ENCODE measurements at regions not wholly inside any gene's neighbourhood (a gene's known extent, or its start where the extent isn't known, plus 50 kb on each side); places are given as distances from the start of the nearest gene placed in this dataset.
"Not testable (repeated sequence)": the region's sequence is repeated elsewhere in the genome, so short reads cannot be mapped to it uniquely, and the experiment has no call there.

GRCh38 chr2:133986081-133986837 is 267.6 kb upstream of the MGAT5 start:
- DNase-seq = no peak

DNA sequence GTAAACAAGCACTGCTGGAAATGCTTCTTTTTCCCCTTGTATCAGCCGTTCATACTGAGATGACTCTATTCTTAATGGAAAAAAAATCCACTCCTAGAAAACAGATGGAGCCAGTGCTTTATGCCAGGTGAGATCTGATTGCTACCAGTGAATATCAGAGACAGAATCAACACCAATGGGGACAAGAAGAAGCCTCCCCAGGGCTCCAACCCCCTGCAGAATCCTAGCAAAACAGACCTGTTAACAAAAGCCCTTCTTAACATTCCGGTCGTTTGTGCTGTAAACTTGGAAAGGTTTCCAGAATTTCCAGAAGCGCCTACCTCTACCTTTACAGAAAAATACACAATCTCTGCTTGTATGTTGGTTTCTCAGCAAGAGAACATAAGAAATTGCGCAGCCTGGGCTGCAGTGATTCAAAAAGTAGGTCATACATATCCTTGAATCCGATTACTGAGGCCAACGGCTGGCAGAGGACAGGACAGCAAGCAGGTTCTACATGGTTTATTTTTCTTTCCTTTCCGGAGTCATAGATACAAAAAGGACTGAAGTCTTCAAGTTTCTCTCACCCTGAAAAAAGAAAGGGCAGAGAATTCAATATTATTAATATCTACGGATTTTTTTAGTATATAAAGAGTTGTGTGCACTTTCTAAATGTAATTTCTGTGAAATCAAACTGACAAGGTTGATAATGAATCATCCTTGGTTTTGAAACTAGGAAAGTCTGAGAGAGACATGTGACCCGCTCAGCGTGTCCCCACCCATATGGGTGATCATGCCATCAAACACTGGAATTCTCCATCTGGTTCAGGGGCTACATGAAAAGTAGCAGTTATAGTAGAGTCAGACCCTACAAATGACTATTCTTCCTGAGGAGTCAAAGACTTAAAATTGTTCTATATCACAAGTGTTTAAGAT is 266.7 kb upstream of the MGAT5 start:
- DNase-seq = no peak

DNA sequence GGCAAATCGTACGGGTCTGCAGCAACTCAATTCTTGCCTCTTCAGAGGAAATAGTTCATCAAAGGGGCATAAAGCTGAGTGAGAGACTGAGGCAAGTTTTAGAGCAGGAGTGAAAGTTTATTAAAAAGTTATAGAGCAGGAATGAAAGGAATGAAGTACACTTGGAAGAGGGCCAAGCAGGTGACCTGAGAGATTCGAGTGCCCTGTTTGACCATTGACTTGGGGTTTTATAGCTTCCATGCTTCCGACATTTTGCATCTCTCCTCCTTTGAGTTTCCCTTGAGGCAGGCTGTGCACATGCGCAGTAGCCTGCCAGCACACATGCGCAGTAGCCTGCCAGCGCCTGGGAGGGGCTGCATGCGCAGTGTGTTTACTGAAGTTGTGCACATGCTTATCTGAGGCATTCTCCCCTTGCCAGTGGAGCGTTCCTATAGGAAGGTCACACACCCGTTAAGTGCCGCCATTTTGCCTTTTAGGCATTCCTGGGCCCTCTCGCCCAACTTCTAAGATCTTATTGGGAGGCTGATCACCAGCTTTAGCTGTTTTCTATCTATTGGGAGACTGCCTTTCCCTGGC is 265.5 kb upstream of the MGAT5 start:
- no peak for DNase-seq

GRCh38 chr2:133991606-133992168 is 262.2 kb upstream of the MGAT5 start:
- DNase-seq = no peak

GRCh38 chr2:133992454-133992853 is 261.4 kb upstream of the MGAT5 start:
- no peak for DNase-seq

- DNase-seq = no peak
Observed at GRCh38 chr2:133993160-133993559, 260.7 kb upstream of the MGAT5 start.

- DNase-seq = not testable (repeated sequence)
Observed at GRCh38 chr2:133998726-133999125, 255.1 kb upstream of the MGAT5 start.

- no peak for DNase-seq
Observed at GRCh38 chr2:134002391-134002790, 251.5 kb upstream of the MGAT5 start.

DNA sequence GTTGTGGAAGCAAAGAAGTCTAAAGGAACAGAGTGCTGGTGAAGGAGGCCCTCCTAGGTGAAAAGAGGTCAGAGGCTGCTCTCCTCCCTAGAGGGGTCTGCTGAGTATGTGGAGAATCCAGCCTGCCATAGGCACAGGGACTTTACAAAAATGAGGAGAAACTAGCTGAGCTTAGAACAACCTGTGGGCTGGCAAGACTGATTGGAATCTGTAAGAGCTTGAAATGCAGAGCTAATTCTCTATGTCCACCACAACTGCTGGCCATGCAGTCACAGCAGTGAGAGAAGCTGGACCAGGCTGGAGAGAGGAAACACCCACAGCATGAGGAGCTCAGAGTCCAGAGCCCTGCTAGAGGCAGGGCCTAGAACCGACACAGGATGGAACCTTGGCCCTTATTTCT is 251.0 kb upstream of the MGAT5 start:
- no peak for DNase-seq

DNA sequence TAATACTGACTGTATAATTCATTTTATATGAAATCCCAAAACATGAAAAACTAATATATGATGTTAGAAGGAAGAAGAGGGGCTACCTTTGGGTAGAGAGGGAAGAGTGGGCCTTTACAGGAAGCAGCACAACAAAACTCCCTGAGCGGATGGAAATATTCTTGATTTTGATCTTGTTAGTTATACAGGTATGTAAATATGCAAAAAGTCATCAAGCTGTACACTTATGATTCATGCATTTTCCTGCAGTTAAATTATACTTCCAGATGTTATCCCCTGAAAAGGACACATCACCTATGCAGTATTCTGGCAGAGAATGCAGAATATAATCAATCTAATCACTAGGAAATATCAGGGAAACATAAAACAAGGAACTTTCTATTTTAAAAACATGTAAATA is 249.4 kb upstream of the MGAT5 start:
- no peak for DNase-seq

GRCh38 chr2:134008837-134009236 is 245.0 kb upstream of the MGAT5 start:
- no peak for DNase-seq

DNA sequence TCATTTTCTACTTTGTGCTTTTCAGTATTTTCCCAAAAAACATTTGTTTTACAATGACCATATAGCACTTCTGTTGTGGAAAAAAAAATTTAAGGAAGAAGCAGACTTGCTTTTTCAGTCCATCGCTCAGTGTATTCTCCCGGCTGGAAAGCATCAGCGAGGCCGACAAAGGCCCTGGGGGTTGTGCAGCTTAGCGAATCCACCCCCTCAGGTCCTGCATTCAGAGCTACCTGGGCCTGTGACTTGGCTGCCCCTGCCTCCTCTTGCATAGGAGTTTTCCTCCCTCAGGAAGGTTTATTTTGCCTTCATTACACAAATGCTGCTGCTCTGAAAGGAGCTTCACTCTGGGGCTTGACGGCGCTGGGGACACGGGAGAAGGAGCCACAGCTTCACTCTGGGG is 244.4 kb upstream of the MGAT5 start:
- DNase-seq = no peak

GRCh38 chr2:134009906-134010305 is 244.0 kb upstream of the MGAT5 start:
- not testable (repeated sequence) for DNase-seq

DNA sequence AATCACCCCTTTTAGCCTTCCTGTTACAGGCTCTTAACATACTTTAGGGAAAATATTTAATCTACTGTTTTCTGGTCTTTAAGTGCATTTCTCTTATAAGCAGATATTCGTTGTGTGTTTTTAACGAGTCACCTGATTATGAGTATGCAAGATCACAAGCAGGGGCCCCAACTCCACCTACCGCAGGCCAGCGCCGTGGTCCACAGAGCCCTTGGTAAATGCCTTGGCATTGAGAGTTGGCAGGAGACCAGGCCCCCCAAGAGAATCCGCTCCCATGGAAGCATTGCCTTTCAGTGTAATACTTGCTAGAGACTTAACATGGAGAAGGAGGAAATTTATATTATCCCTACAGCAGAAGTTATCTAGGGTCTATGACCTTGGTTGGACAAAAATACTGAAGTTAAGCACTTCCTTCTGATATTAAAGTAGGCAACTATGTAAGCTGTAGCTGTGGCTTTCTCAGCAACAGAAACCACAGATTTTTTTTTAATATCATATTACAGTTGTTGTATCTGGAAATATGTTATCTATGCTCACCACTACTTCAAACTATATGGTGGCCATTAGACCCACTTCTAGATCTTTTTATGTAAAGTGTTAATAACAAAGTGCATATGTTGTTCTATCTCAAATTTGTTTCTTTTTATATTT is 241.8 kb upstream of the MGAT5 start:
- DNase-seq = no peak

DNA sequence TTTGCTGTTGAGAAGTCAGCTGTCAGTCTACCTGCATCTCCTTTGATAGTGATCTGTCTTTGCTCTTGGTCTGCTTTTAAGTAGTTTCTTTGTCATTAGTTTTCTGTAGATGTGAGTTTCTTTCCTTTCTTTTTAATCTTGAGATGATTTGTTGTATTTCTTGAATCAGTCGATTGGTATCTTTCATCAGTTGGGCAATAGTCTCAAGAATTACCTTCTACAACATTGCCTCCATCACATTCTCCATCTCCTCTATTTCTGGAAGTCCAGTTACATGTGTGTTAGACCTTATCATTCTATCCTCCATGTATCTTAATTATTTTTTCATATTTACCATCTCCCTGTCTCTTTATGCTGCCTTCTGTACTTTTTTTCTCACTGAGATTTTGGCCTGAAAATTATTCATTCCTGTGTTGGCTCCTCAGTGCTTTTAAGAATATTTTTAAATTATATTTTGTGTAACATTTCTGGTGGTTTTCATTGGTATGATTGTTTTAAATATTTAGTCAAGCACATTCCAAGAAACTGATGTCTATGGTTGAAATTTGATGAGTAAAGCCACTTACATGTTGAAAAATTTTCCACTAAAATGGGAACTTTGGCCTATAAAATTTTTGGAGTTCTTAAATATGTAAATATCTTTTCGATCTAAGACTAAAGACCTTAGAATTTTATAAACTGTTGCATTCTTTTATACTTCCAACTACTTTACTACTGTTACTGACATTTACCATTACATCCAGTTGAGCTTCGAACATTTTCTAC is 239.5 kb upstream of the MGAT5 start:
- DNase-seq = no peak

GRCh38 chr2:134019871-134020270 is 234.0 kb upstream of the MGAT5 start:
- DNase-seq = no peak

DNA sequence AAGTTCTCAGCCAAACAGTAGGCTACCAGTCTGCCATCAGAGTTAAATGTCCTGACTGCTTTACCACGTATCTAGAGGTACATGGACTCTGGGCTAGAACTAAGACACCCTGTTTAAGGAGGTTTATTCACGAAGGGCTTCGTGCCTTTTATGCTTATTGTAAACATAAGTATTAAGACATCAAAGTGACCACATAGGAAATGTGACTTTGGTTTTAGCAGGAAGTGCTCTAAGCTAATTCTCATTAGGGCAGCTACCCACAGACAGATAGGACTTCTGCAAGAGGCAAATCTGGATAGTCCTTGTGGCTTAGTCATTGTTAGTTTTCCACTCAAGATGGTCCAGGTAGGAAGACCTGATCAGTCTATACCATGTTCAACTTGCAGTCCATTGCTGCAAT is 233.3 kb upstream of the MGAT5 start:
- no peak for DNase-seq

- DNase-seq = no peak
Observed at GRCh38 chr2:134021830-134022524, 231.9 kb upstream of the MGAT5 start.

DNA sequence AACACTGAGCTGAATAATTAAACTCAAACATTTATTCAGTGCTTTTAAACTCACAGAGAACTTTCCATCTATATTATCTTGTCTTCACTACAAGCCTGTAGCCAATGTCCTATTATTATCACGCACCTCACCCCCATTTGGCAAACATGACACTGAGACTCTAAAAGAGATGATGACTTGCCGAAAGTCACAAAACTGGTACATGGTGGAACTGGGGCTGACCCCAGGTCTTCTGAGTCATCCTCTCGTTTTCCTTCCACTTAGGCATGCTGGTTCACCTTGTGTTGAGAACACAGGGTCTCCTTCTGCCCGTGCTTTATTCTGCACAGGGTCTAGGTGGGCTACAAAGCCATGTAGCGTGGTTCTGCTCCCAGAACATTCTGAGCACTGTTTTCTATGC is 230.0 kb upstream of the MGAT5 start:
- no peak for DNase-seq

GRCh38 chr2:134027980-134028379 is 225.9 kb upstream of the MGAT5 start:
- DNase-seq = no peak

GRCh38 chr2:134029418-134029817 is 224.5 kb upstream of the MGAT5 start:
- DNase-seq = no peak

DNA sequence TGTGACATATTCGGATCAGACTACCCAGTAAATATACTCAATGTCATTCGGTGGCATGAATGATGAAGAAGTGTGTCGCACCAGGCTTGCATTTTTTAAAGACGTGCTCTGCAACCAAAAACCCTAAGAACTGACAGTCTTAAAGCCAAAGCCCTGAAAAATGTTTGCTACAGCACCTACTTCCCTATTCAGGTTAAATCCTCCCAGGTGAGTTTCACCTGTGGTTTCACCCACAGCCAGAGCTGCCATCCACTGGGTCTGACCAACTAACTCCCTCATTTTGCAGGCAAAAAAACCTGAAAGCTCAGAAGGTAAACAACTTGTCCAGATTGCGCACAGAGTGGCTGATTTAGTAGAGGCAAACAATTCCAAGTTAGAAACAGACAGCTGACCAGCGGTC is 222.3 kb upstream of the MGAT5 start:
- no peak for DNase-seq
